ENCODE measurements at regions not wholly inside any gene's neighbourhood (a gene's known extent, or its start where the extent isn't known, plus 50 kb on each side); places are given as distances from the start of the nearest gene placed in this dataset.

DNA sequence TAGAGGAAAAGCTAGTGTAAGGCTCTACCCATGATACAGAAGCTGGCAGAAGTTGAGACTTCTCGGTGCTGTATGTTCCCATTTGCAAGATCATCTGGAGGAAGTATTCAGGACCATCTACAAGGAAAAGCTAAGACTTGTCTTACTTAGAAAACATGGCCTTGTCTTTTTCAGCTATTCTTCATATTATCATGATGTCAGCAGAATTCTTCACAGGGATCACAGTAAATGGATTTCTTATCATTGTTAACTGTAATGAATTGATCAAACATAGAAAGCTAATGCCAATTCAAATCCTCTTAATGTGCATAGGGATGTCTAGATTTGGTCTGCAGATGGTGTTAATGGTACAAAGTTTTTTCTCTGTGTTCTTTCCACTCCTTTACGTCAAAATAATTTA, 79.6 kb upstream of the SCIN start:
- TF ChIP-seq, protein P1, sequence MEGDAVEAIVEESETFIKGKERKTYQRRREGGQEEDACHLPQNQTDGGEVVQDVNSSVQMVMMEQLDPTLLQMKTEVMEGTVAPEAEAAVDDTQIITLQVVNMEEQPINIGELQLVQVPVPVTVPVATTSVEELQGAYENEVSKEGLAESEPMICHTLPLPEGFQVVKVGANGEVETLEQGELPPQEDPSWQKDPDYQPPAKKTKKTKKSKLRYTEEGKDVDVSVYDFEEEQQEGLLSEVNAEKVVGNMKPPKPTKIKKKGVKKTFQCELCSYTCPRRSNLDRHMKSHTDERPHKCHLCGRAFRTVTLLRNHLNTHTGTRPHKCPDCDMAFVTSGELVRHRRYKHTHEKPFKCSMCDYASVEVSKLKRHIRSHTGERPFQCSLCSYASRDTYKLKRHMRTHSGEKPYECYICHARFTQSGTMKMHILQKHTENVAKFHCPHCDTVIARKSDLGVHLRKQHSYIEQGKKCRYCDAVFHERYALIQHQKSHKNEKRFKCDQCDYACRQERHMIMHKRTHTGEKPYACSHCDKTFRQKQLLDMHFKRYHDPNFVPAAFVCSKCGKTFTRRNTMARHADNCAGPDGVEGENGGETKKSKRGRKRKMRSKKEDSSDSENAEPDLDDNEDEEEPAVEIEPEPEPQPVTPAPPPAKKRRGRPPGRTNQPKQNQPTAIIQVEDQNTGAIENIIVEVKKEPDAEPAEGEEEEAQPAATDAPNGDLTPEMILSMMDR (IDR thresholded peaks at IDR 0.05; ENCODE audit: unreplicated experiment in 3 of 3), result no peak
- Mint-ChIP-seq H3K4me3 (no peak overlapping the region), H3K27ac (no peak overlapping the region), H3K36me3 (ENCODE audit: low read depth) (no peaks in the 10 kb centered on the region), H3K4me1 (no peaks in the 10 kb centered on the region), H3K9me3 (no peaks in the 10 kb centered on the region), H3K27me3 (ENCODE audit: low read depth) (no peaks in the 10 kb centered on the region)

DNA sequence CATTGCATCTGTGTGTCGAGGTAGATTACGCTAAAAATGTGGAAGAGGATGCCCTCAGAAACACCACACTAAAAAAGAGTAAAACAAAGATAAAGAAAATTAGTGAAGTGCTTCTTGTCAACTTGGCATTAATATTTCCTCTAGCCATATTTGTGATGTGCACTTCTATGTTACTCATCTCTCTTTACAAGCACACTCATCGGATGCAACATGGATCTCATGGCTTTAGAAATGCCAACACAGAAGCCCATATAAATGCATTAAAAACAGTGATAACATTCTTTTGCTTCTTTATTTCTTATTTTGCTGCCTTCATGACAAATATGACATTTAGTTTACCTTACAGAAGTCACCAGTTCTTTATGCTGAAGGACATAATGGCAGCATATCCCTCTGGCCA, 79.0 kb upstream of the SCIN start:
- Mint-ChIP-seq H3K4me3 (no peak overlapping the region), H3K27ac (no peak overlapping the region), H3K36me3 (ENCODE audit: low read depth) (no peaks in the 10 kb centered on the region), H3K27me3 (ENCODE audit: low read depth) (no peaks in the 10 kb centered on the region), H3K9me3 (no peaks in the 10 kb centered on the region), H3K4me1 (no peaks in the 10 kb centered on the region)
- TF ChIP-seq, protein P1 (IDR thresholded peaks at IDR 0.05; ENCODE audit: unreplicated experiment in 3 of 3), result no peak

DNA sequence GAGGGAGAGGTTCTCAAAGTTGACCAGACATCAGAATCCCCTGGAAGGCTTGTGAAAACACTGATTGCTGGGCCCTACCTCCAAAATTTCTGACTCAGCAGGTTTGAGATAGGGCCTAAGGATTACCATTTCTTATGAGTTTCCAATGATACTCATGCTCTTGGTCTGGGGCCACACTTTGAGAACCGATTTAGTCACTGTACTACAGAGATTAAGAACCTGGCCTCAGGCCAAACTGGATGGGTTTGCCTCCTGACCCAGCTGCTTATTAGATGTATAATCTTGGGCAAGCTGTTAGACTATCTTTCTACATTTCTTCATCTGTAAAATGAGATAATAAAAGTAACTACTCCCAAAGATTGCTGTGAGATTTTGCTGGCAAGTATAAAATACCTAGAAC, 77.1 kb upstream of the SCIN start:
- Mint-ChIP-seq H3K27me3 (ENCODE audit: low read depth) (no peaks in the 10 kb centered on the region), H3K4me1 (peaks cover 5% of the 10 kb centered on the region), H3K9me3 (peaks cover 3% of the 10 kb centered on the region), H3K36me3 (ENCODE audit: low read depth) (peaks cover 5% of the 10 kb centered on the region), H3K27ac (no peak overlapping the region), H3K4me3 (no peak overlapping the region)
- TF ChIP-seq, protein P1 (IDR thresholded peaks at IDR 0.05; ENCODE audit: unreplicated experiment in 3 of 3), result no peak

DNA sequence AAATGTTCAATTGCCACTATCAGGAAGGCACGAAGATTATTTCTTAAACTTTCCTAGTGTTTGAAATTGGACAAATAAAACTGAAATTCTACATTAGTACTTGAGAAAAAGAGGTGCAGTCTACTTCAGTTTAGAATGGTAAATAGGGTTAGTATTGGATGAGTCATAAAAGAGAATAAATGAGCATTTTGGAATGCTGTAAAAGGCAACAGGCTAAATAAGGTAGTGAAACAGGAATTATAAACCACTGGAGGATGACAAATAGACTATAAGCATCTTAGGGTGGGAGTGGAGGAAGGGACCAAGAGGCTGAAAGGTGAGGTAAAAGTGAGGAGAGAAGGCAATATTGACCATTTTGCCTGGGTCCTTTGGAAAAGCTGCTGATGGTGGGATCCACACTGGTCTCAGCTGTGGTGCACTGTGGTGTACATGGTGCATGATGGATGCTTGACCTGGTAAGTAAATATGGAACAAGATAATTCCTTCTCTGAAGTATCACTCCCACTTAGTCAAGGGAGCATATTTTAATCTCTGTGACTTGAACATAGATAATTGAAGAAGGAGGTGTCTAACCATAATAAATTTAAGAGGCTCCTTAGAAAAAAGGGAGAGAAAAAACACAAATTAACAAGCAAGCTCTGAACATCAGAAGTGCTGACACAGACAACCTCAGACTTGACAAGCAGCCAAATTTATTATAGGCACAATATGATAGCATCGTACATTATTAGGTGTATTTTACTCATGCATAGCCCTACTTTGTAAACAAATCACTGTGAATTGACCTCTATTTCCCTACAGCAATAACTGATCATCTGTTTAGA, 76.4 kb upstream of the SCIN start:
- Mint-ChIP-seq H3K27me3 (ENCODE audit: low read depth) (no peaks in the 10 kb centered on the region), H3K27ac (no peak overlapping the region), H3K4me3 (no peak overlapping the region), H3K9me3 (peaks cover 5% of the 10 kb centered on the region), H3K4me1 (peaks cover 5% of the 10 kb centered on the region), H3K36me3 (ENCODE audit: low read depth) (peaks cover 5% of the 10 kb centered on the region)
- TF ChIP-seq, protein P1 (IDR thresholded peaks at IDR 0.05; ENCODE audit: unreplicated experiment in 3 of 3), result no peak

DNA sequence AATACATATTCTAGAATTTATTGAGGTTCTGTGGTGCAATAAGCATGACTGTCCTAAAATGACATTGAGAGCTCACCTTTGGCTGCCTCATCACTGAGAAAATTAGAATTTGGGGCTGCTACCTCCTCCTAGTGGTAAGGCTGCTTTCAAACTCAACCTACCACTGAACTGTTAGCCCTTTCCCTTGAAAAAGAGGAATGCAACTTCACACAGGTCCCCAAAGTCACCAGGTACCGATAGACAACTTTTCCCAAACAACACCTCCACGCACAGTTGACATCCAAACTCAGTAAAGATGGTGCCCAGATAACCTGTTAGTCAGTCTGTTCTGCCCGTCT, 75.9 kb upstream of the SCIN start:
- peaks cover 5% of the 10 kb centered on the region for H3K36me3 Mint-ChIP-seq (ENCODE audit: low read depth)
- peaks cover 7% of the 10 kb centered on the region for H3K9me3 Mint-ChIP-seq
- TF ChIP-seq, protein P1 (IDR thresholded peaks at IDR 0.05; ENCODE audit: unreplicated experiment in 3 of 3), result no peak
- no peaks in the 10 kb centered on the region for H3K27me3 Mint-ChIP-seq (ENCODE audit: low read depth)
- no peak overlapping the region for H3K27ac Mint-ChIP-seq
- H3K4me3 Mint-ChIP-seq, result no peak overlapping the region
- peaks cover 5% of the 10 kb centered on the region for H3K4me1 Mint-ChIP-seq
